ENCODE measurements at regions not wholly inside any gene's neighbourhood (a gene's known extent, or its start where the extent isn't known, plus 50 kb on each side); places are given as distances from the start of the nearest gene placed in this dataset.

DNA sequence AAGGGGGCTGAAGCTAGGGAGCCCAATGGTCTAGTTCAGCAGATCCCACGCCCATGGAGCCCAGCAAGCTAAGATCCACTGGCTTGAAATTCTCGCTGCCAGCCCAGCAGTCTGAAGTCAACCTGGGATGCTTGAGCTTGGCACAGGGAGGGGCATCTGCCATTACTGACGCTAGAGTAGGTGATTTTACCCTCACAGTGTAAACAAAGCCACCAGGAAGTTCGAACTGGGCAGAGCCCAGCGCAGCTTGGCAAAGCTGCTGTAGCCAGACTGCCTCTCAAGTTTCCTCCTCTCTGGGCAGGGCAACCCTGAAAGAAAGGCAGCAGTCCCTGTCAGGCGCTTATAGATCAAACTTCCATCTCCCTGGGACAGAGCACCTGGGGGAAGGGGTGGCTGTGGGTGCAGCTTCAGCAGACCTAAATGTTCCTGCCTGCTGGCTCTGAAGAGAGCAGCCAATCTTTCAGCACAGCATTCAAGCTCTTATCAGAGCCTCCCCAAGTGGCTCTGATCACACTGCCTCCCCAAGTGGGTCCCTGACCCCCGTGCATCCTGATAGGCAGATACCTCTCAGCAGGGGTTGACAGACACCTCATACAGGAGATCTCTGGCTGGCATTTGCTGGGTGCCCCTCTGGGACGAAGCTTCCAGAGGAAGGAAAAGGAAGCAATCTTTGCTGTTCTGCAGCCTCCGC, 167.8 kb downstream of the CCDC71L start:
- Mint-ChIP-seq H3K27ac (no peak overlapping the region), H3K4me1 (no peaks in the 10 kb centered on the region), H3K36me3 (ENCODE audit: low read depth) (peaks cover 2% of the 10 kb centered on the region), H3K4me3 (no peak overlapping the region), H3K27me3 (peaks cover 11% of the 10 kb centered on the region)
- ATAC-seq (no peak), DNase-seq (no peak)
- H3K9me3 ChIP-seq (ENCODE audit: control insufficient read depth, low read length, poor library complexity, severe bottlenecking): no peaks in the 10 kb centered on the region

DNA sequence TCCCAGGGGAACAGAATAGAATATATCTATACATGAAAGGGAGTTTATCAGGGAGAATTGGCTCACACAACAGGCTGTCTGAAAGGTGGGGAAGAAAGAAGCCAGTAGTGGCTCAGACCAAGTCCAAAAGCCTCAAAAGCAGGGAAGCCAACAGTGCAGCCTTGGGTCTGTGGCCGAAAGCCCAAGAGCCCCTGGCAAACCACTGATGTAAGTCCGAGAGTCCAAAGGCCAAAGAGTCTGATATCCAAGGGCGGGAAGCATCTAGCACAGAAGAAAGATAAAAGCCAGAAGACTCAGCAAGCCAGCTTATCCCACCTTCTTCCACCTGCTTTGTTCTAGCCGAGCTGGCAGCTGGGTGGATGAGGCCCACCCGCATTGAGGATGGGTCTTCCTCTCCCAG, 172.5 kb downstream of the CCDC71L start:
- Mint-ChIP-seq H3K36me3 (ENCODE audit: low read depth) (peaks cover 2% of the 10 kb centered on the region), H3K4me3 (no peak overlapping the region), H3K27me3 (peaks cover 19% of the 10 kb centered on the region), H3K27ac (no peak overlapping the region), H3K4me1 (peaks cover 2% of the 10 kb centered on the region)
- no peak for ATAC-seq
- no peaks in the 10 kb centered on the region for H3K9me3 ChIP-seq (ENCODE audit: control insufficient read depth, low read length, poor library complexity, severe bottlenecking)
- no peak for DNase-seq

DNA sequence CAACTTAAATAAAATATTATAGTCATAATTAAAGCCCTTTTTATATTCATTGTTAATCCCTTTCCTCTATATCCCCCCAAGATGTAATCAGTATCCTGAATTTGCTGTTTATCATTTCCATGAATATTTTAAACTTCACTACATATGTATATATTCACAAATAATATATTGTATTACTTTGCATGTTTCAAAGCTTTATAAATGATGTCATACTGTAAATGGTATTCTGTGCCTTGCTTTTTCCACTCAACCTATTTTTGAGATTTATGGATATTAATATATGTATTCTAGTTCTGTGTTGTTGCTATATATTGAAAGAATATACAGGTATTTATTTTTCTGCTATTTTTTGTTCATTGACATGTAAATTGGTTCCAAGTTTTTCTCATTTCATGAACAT, 173.1 kb downstream of the CCDC71L start:
- no peaks in the 10 kb centered on the region for H3K9me3 ChIP-seq (ENCODE audit: control insufficient read depth, low read length, poor library complexity, severe bottlenecking)
- Mint-ChIP-seq H3K36me3 (ENCODE audit: low read depth) (peaks cover 2% of the 10 kb centered on the region), H3K27me3 (peaks cover 24% of the 10 kb centered on the region), H3K4me3 (no peak overlapping the region), H3K27ac (no peak overlapping the region), H3K4me1 (peaks cover 2% of the 10 kb centered on the region)
- ATAC-seq (no peak), DNase-seq (no peak)

DNA sequence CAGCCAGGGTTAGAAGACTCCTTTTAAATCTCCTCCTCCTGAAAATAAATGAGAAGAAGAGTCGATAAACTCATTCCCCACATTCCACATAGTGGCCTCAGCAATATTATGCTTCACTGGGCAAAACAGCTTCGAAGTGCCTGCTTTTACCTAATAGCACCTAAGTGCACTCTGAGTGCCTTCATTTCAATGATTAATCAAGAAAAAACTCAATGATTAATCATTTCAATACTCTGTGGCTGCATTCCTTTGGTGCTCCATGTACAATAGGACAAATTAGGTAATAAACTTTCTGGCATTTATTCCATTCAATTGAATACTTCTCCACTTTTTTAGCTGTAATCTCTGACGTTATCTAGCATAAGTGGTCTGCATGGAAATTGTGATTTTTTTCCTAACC, 174.6 kb downstream of the CCDC71L start:
- no peak for ATAC-seq
- H3K36me3 Mint-ChIP-seq (ENCODE audit: low read depth): peaks cover 2% of the 10 kb centered on the region
- H3K4me1 Mint-ChIP-seq: peaks cover 2% of the 10 kb centered on the region
- no peaks in the 10 kb centered on the region for H3K9me3 ChIP-seq (ENCODE audit: control insufficient read depth, low read length, poor library complexity, severe bottlenecking)
- no peak overlapping the region for H3K4me3 Mint-ChIP-seq
- H3K27ac Mint-ChIP-seq: no peak overlapping the region
- peaks cover 33% of the 10 kb centered on the region for H3K27me3 Mint-ChIP-seq
- DNase-seq: no peak

DNA sequence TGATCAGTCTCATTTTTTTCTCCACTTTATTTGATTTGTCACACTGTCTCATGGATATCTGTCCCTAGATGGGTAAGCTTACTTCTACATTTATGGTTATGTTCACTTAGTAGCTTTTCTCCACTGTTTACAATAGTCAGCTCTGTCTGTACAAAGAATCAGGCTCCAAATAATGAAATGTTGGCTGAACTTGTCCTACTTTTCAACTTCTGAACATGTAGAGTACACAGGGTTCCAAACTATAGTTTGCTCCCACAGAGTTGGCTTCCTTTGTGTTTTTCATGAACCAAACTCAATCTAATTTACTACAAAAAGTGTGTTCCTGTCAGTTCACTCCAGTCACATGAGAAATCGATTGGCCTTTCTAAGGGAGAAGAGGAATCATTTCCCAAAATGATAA, 175.0 kb downstream of the CCDC71L start:
- Mint-ChIP-seq H3K36me3 (ENCODE audit: low read depth) (peaks cover 2% of the 10 kb centered on the region), H3K27me3 (peaks cover 37% of the 10 kb centered on the region), H3K4me3 (no peak overlapping the region), H3K4me1 (peaks cover 2% of the 10 kb centered on the region), H3K27ac (no peak overlapping the region)
- DNase-seq (no peak), ATAC-seq (no peak)
- no peaks in the 10 kb centered on the region for H3K9me3 ChIP-seq (ENCODE audit: control insufficient read depth, low read length, poor library complexity, severe bottlenecking)

DNA sequence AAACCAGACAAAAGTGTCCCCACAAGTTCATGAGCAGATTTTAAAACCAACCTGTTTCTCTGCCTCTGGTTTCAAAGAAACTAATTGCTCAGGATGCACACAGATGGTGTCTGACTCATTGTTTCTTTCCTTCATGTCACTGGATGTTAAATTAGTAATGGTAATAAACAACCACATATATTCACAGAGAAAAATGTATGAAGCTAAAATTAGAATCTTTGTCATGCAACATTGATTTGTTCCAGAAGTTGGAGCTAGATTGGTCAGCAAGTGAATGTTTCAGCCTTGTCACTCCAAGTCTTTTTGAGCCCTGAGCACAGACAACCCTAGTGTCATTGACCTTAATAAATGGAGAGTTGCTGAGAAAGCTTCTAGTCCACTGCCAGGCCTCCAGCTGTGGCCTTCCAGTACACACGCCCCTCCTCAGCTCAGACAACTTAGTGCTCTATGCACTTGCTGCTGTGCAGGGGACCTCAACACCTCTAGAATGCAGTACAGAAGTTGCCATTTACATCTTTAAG, 175.9 kb downstream of the CCDC71L start:
- Mint-ChIP-seq H3K27ac (no peak overlapping the region), H3K36me3 (ENCODE audit: low read depth) (no peaks in the 10 kb centered on the region), H3K4me1 (peaks cover 2% of the 10 kb centered on the region), H3K27me3 (peaks cover 45% of the 10 kb centered on the region), H3K4me3 (no peak overlapping the region)
- DNase-seq (no peak), ATAC-seq (no peak)
- H3K9me3 ChIP-seq (ENCODE audit: control insufficient read depth, low read length, poor library complexity, severe bottlenecking): no peaks in the 10 kb centered on the region

DNA sequence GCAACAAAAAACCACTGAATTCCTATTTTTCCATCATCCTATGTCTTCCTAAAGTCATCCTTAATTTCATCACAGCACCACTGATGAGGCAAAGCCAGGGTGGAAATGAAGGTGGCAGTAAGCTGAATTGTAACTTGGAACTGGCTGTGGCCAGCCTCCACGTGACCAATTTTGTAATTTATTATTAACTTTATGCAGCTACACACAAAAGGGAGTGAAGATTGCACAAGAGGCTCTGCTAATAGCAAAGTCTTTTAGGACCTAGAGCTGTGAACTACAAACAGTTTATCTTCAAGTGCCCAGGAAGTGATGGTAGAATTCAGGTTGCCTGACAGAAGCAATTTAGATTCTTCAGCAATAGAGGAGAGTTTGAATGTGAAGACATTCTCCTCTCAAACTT, 176.4 kb downstream of the CCDC71L start:
- H3K27me3 Mint-ChIP-seq: peaks cover 41% of the 10 kb centered on the region
- H3K4me3 Mint-ChIP-seq: no peak overlapping the region
- H3K27ac Mint-ChIP-seq: no peak overlapping the region
- no peak for DNase-seq
- H3K4me1 Mint-ChIP-seq: peaks cover 2% of the 10 kb centered on the region
- no peak for ATAC-seq
- H3K9me3 ChIP-seq (ENCODE audit: control insufficient read depth, low read length, poor library complexity, severe bottlenecking): no peaks in the 10 kb centered on the region
- no peaks in the 10 kb centered on the region for H3K36me3 Mint-ChIP-seq (ENCODE audit: low read depth)

DNA sequence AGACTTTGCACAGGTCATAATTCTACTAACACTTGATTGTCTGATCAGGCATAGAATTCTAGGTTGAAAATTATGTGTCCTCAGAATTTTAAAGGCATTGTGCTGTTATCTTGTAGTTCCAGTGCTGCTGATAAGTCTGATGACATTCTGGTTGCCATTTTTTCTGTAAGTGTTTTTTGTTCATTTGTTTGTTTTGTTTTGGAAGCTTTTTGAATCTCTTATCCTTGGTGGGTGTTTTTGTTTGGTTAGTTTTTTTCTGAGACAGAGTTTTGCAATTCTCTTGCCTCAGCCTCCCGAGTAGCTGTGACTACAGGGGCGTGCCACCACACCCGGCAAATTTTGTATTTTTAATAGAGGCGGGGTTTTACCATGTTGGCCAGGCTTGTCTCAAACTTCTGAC, 178.9 kb downstream of the CCDC71L start:
- Mint-ChIP-seq H3K4me1 (peaks cover 2% of the 10 kb centered on the region), H3K36me3 (ENCODE audit: low read depth) (no peaks in the 10 kb centered on the region), H3K4me3 (no peak overlapping the region), H3K27ac (no peak overlapping the region), H3K27me3 (peaks cover 33% of the 10 kb centered on the region)
- DNase-seq (no peak), ATAC-seq (no peak)
- no peaks in the 10 kb centered on the region for H3K9me3 ChIP-seq (ENCODE audit: control insufficient read depth, low read length, poor library complexity, severe bottlenecking)

DNA sequence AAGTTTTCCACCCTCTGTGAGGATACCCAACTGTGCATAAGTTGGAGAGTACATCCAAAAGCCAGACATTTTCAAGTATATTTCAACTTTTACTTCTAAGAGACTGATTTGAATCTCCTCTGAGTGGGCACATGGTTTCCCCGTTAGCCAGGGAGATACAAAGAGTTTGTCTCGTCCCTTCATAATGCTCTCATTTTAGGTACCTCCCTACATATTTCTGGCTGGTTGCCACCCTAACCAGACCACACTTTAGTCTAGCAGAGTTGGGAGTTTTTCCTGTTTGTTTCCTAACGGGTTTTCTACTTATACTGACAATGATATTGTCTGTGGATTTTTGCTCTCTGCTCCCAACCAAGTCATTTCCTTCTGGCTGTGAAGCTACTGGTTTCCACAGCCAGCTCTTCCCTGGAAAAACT, 180.3 kb downstream of the CCDC71L start:
- H3K36me3 Mint-ChIP-seq (ENCODE audit: low read depth): no peaks in the 10 kb centered on the region
- no peaks in the 10 kb centered on the region for H3K4me1 Mint-ChIP-seq
- DNase-seq (no peak), ATAC-seq (no peak)
- no peaks in the 10 kb centered on the region for H3K9me3 ChIP-seq (ENCODE audit: control insufficient read depth, low read length, poor library complexity, severe bottlenecking)
- no peak overlapping the region for H3K4me3 Mint-ChIP-seq
- H3K27ac Mint-ChIP-seq: no peak overlapping the region
- H3K27me3 Mint-ChIP-seq: peaks cover 28% of the 10 kb centered on the region

DNA sequence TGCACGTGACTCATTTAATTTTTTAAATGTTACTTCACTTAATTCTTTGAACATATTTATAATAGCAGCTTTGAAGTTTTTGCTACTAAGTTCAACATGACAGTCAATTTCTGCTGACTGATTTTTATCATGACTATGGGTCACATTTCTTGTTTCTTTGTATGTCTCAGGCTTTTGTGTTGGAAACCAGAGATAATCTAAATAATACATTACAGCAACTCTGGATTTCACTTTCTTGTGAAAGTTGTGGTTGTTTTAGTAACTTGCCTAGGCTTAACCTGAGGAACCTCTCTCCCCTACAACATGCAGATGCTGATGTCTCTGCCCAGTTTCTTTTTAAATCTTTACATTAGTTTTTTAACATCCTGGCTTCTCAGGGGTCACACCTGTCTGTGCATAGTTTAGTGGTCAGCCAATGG, 180.8 kb downstream of the CCDC71L start:
- Mint-ChIP-seq H3K36me3 (ENCODE audit: low read depth) (no peaks in the 10 kb centered on the region), H3K27me3 (peaks cover 26% of the 10 kb centered on the region), H3K4me1 (no peaks in the 10 kb centered on the region), H3K4me3 (no peak overlapping the region), H3K27ac (no peak overlapping the region)
- DNase-seq (no peak), ATAC-seq (no peak)
- H3K9me3 ChIP-seq (ENCODE audit: control insufficient read depth, low read length, poor library complexity, severe bottlenecking): no peaks in the 10 kb centered on the region

DNA sequence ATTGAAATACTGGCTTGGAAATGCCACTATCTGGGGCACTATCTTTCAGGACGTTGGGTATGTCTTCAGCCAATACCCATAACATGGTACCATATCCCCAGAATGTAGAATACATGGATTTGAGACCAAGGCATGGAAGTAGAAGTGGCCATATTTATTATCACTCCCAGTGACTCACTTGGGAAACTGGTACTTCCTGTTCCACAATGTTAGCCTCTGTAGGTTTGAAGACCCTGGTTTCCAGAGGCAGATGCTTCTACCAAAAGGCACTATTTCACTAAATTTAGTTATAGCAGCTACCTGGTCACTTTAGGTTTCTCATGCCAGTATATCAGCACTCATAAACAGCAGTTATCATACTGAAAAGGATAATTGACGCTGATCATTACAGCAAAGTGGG, 184.2 kb downstream of the CCDC71L start:
- no peaks in the 10 kb centered on the region for H3K36me3 Mint-ChIP-seq (ENCODE audit: low read depth)
- H3K27ac Mint-ChIP-seq: no peak overlapping the region
- H3K4me1 Mint-ChIP-seq: no peaks in the 10 kb centered on the region
- DNase-seq (no peak), ATAC-seq (no peak)
- H3K4me3 Mint-ChIP-seq: no peak overlapping the region
- H3K9me3 ChIP-seq (ENCODE audit: control insufficient read depth, low read length, poor library complexity, severe bottlenecking): no peaks in the 10 kb centered on the region
- H3K27me3 Mint-ChIP-seq: peaks cover 25% of the 10 kb centered on the region

DNA sequence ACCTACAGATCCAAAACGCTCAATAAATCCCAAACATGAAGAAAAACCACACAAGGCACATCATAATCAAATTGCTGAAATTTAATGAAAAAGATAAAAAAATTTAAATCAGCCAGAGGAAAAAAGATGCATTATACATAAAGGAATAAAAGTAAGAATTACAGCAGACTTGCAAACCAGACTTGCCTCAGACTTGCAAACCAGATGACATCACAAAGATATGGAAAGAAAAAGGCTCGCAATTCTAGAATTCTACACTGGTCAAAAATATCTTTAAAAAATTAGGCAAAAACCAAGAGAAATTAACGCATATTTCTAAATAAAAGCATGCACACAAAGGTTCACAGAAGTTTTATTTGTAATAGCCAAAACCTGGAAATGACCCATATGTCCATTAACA, 188.0 kb upstream of the NAMPT start:
- Mint-ChIP-seq H3K27me3 (peaks cover 25% of the 10 kb centered on the region), H3K4me1 (peaks cover 2% of the 10 kb centered on the region), H3K27ac (no peak overlapping the region), H3K4me3 (no peak overlapping the region), H3K36me3 (ENCODE audit: low read depth) (peaks cover 3% of the 10 kb centered on the region)
- no peaks in the 10 kb centered on the region for H3K9me3 ChIP-seq (ENCODE audit: control insufficient read depth, low read length, poor library complexity, severe bottlenecking)
- DNase-seq (no peak), ATAC-seq (no peak)

DNA sequence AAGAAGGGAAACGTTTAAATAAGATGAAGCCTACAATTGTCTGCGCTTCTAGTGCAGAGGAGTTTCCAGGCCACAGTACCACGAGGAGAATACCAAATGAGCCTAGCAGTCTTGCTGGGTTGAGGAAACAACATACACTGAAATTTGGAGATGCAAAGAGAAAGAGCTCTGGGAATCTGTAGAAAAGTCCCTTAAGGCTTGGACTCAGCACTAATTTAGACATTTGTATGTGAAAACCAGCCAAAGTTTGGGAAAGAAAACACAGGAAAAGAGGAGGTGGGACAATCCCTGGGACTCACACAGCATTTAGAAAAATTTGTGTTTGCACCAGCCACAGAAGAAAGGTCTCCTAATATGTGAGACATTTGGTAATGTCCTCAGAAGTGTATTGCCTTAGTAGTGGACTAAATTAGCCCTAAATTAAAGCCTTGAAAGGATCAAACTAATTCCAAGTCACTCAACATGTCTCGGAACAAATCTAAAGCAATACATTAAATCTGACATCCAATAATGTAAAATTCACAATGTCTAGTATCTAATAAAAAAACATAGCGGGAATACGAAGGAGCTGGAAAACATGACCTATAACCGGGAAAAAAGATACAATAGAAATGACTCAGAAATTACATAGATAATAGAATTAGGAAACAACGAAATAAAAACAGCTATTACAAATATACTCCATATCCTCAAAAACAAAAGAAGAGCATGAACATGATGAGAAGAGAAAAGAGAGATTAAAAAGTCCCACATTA, 187.1 kb upstream of the NAMPT start:
- Mint-ChIP-seq H3K36me3 (ENCODE audit: low read depth) (peaks cover 3% of the 10 kb centered on the region), H3K4me1 (peaks cover 2% of the 10 kb centered on the region), H3K27me3 (peaks cover 34% of the 10 kb centered on the region), H3K4me3 (no peak overlapping the region), H3K27ac (no peak overlapping the region)
- ATAC-seq (no peak), DNase-seq (no peak)
- no peaks in the 10 kb centered on the region for H3K9me3 ChIP-seq (ENCODE audit: control insufficient read depth, low read length, poor library complexity, severe bottlenecking)

DNA sequence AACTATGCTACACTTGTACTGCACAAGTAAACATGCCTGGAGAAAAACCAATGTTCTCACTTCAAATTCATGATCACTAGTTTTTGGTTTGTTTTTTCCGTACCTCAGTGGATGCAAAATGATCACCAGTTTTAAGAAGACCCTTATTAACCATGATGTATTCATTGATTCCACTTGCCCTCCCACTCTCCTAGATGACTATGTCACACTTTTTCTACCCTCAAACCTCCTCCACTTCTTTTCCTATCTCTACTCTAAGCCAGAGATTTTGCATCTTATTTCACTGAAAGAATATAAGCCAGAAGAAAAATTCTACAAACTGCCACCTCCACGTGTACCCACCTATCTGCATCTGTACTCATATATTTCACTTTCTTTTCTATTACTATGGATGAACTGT, 186.2 kb upstream of the NAMPT start:
- Mint-ChIP-seq H3K36me3 (ENCODE audit: low read depth) (peaks cover 3% of the 10 kb centered on the region), H3K4me3 (no peak overlapping the region), H3K27me3 (peaks cover 39% of the 10 kb centered on the region), H3K4me1 (peaks cover 4% of the 10 kb centered on the region), H3K27ac (no peak overlapping the region)
- no peak for DNase-seq
- H3K9me3 ChIP-seq (ENCODE audit: control insufficient read depth, low read length, poor library complexity, severe bottlenecking): no peaks in the 10 kb centered on the region
- no peak for ATAC-seq

Measured in T-helper 17 cell (primary cell).